ENCODE measurements at regions not wholly inside any gene's neighbourhood (a gene's known extent, or its start where the extent isn't known, plus 50 kb on each side); places are given as distances from the start of the nearest gene placed in this dataset.

GRCh38 chr22:44578516-44579230, 80.6 kb upstream of the RTL6 start:
- peaks cover 0 to 5% (median 0%) of the 10 kb centered on the region in 4 donors for H3K9me3 ChIP-seq (ENCODE audit: control insufficient read depth in 4 of 4, insufficient read depth in 3 of 4, low read length in 3 of 4)
- H3K4me1 ChIP-seq (ENCODE audit: control insufficient read depth in 5 of 5, insufficient read depth in 5 of 5, low read length in 5 of 5) = peaks cover 0 to 19% (median 6%) of the 10 kb centered on the region in 5 donors
- peaks cover 0 to 3% (median 0%) of the 10 kb centered on the region in 3 donors for H3K27me3 ChIP-seq (ENCODE audit: control insufficient read depth in 3 of 3, insufficient read depth in 3 of 3, low read length in 2 of 3)
- no peak overlapping the region for H3K27ac ChIP-seq (ENCODE audit: low read depth in 1 of 2, low read length in 1 of 2)
- ATAC-seq (ENCODE audit: insufficient read depth, low FRiP score) (no peak), DNase-seq (no peak)
- no peaks in the 10 kb centered on the region for H3K36me3 ChIP-seq (ENCODE audit: control insufficient read depth in 4 of 4, insufficient read depth in 4 of 4, low read length in 4 of 4)
- WGBS, 2 donors = 79 to 86% methylated on average over 10 of the region's 10 CpGs
- H3K9ac ChIP-seq (ENCODE audit: insufficient read depth in 1 of 2, low read length in 2 of 2) = no peak overlapping the region
- TF ChIP-seq CTCF (IDR thresholded peaks at IDR 0.05; ENCODE audit: control extremely low read depth, extremely low read depth) = no peak
- no peak overlapping the region for H3K4me3 ChIP-seq

- ATAC-seq (ENCODE audit: insufficient read depth, low FRiP score) = no peak
- TF ChIP-seq CTCF (IDR thresholded peaks at IDR 0.05; ENCODE audit: control extremely low read depth, extremely low read depth) = no peak
- WGBS, 2 donors = 56 to 67% methylated on average over 3 of the region's 3 CpGs
Observed at GRCh38 chr22:44578110-44578457, 80.1 kb upstream of the RTL6 start.

GRCh38 chr22:44577391-44578109, 79.5 kb upstream of the RTL6 start:
- 79 to 81% methylated on average over 26 of the region's 26 CpGs for WGBS, 2 donors
- peaks cover 0 to 3% (median 0%) of the 10 kb centered on the region in 3 donors for H3K27me3 ChIP-seq (ENCODE audit: control insufficient read depth in 3 of 3, insufficient read depth in 3 of 3, low read length in 2 of 3)
- peaks cover 0 to 19% (median 6%) of the 10 kb centered on the region in 5 donors for H3K4me1 ChIP-seq (ENCODE audit: control insufficient read depth in 5 of 5, insufficient read depth in 5 of 5, low read length in 5 of 5)
- no peak for TF ChIP-seq CTCF (IDR thresholded peaks at IDR 0.05; ENCODE audit: control extremely low read depth, extremely low read depth)
- H3K4me3 ChIP-seq = no peak overlapping the region
- DNase-seq (no peak), ATAC-seq (ENCODE audit: insufficient read depth, low FRiP score) (no peak)
- H3K9ac ChIP-seq (ENCODE audit: insufficient read depth in 1 of 2, low read length in 2 of 2) = no peak overlapping the region
- peaks cover 0 to 5% (median 0%) of the 10 kb centered on the region in 4 donors for H3K9me3 ChIP-seq (ENCODE audit: control insufficient read depth in 4 of 4, insufficient read depth in 3 of 4, low read length in 3 of 4)
- no peaks in the 10 kb centered on the region for H3K36me3 ChIP-seq (ENCODE audit: control insufficient read depth in 4 of 4, insufficient read depth in 4 of 4, low read length in 4 of 4)
- H3K27ac ChIP-seq (ENCODE audit: low read depth in 1 of 2, low read length in 1 of 2) = no peak overlapping the region

More at GRCh38 chr22:44578110-44578457, 80.1 kb upstream of the RTL6 start:
- Histone ChIP-seq H3K4me1 (ENCODE audit: control insufficient read depth in 5 of 5, insufficient read depth in 5 of 5, low read length in 5 of 5) (peaks cover 0 to 19% (median 6%) of the 10 kb centered on the region in 5 donors), H3K4me3 (no peak overlapping the region), H3K27me3 (ENCODE audit: control insufficient read depth in 3 of 3, insufficient read depth in 3 of 3, low read length in 2 of 3) (peaks cover 0 to 3% (median 0%) of the 10 kb centered on the region in 3 donors), H3K9me3 (ENCODE audit: control insufficient read depth in 4 of 4, insufficient read depth in 3 of 4, low read length in 3 of 4) (peaks cover 0 to 5% (median 0%) of the 10 kb centered on the region in 4 donors), H3K36me3 (ENCODE audit: control insufficient read depth in 4 of 4, insufficient read depth in 4 of 4, low read length in 4 of 4) (no peaks in the 10 kb centered on the region), H3K9ac (ENCODE audit: insufficient read depth in 1 of 2, low read length in 2 of 2) (no peak overlapping the region), H3K27ac (ENCODE audit: low read depth in 1 of 2, low read length in 1 of 2) (no peak overlapping the region)
- DNase-seq = no peak

Data from lung (tissue), 11 donors.